ENCODE measurements at regions not wholly inside any gene's neighbourhood (a gene's known extent, or its start where the extent isn't known, plus 50 kb on each side); places are given as distances from the start of the nearest gene placed in this dataset.

GRCh38 chr7:25395976-25396375 is 167.7 kb upstream of the NPVF start:
- Histone ChIP-seq H3K27ac (no peak overlapping the region), H3K9me3 (no peaks in the 10 kb centered on the region), H3K36me3 (no peaks in the 10 kb centered on the region), H3K4me3 (no peak overlapping the region), H3K4me1 (peaks cover 0 to 8% (median 2%) of the 10 kb centered on the region in 4 donors), H3K27me3 (no peaks in the 10 kb centered on the region)
- 74 to 80% methylated on average over 5 of the region's 5 CpGs for WGBS, 2 donors
- TF ChIP-seq EP300 (IDR thresholded peaks at IDR 0.05) (no peak), POLR2A (IDR thresholded peaks at IDR 0.05) (no peak), CTCF (IDR thresholded peaks at IDR 0.05) (no peak)
- no peak for DNase-seq (ENCODE audit: low spot score in 2 of 2)

- WGBS, 2 donors, result 73 to 76% methylated on average over 3 of the region's 3 CpGs
- no peaks in the 10 kb centered on the region for H3K27me3 ChIP-seq
- H3K27ac ChIP-seq, result no peak overlapping the region
- H3K4me3 ChIP-seq, result no peak overlapping the region
- peaks cover 0 to 8% (median under 1%) of the 10 kb centered on the region in 4 donors for H3K4me1 ChIP-seq
- H3K36me3 ChIP-seq, result no peaks in the 10 kb centered on the region
- TF ChIP-seq POLR2A (IDR thresholded peaks at IDR 0.05), result no peak
- H3K9me3 ChIP-seq, result no peaks in the 10 kb centered on the region
- DNase-seq (ENCODE audit: low spot score in 2 of 2), result no peak
These were observed 168.4 kb upstream of the NPVF start for GRCh38 chr7:25396668-25397067.

- WGBS, 2 donors, result 87 to 88% methylated on average over 5 of the region's 5 CpGs
- DNase-seq (ENCODE audit: low spot score in 2 of 2), result no peak
- Histone ChIP-seq H3K27ac (no peak overlapping the region), H3K27me3 (no peaks in the 10 kb centered on the region), H3K4me1 (peaks cover 0 to 8% (median 0%) of the 10 kb centered on the region in 4 donors), H3K4me3 (no peak overlapping the region), H3K9me3 (no peaks in the 10 kb centered on the region), H3K36me3 (no peaks in the 10 kb centered on the region)
- TF ChIP-seq EP300 (IDR thresholded peaks at IDR 0.05) (no peak), CTCF (IDR thresholded peaks at IDR 0.05) (no peak), POLR2A (IDR thresholded peaks at IDR 0.05) (no peak)
These were observed 170.1 kb upstream of the NPVF start for GRCh38 chr7:25398418-25398817.

GRCh38 chr7:25399000-25399750 is 170.9 kb upstream of the NPVF start:
- H3K4me1 ChIP-seq, result peaks cover 0 to 5% (median 0%) of the 10 kb centered on the region in 4 donors
- no peaks in the 10 kb centered on the region for H3K9me3 ChIP-seq
- TF ChIP-seq EP300 (IDR thresholded peaks at IDR 0.05) (no peak), CTCF (IDR thresholded peaks at IDR 0.05) (no peak), POLR2A (IDR thresholded peaks at IDR 0.05) (no peak)
- no peak for DNase-seq (ENCODE audit: low spot score in 2 of 2)
- H3K27me3 ChIP-seq, result no peaks in the 10 kb centered on the region
- H3K27ac ChIP-seq, result no peak overlapping the region
- 82 to 86% methylated on average over 8 of the region's 8 CpGs for WGBS, 2 donors
- no peak overlapping the region for H3K4me3 ChIP-seq
- no peaks in the 10 kb centered on the region for H3K36me3 ChIP-seq

GRCh38 chr7:25402532-25402931 is 174.2 kb upstream of the NPVF start:
- 74 to 77% methylated on average over 4 of the region's 4 CpGs for WGBS, 2 donors
- TF ChIP-seq POLR2A (IDR thresholded peaks at IDR 0.05) (no peak), EP300 (IDR thresholded peaks at IDR 0.05) (no peak), CTCF (IDR thresholded peaks at IDR 0.05) (no peak)
- Histone ChIP-seq H3K4me3 (no peak overlapping the region), H3K27ac (no peak overlapping the region), H3K27me3 (no peaks in the 10 kb centered on the region), H3K9me3 (no peaks in the 10 kb centered on the region), H3K4me1 (peaks cover 0 to 4% (median 0%) of the 10 kb centered on the region in 4 donors), H3K36me3 (no peaks in the 10 kb centered on the region)
- no peak for DNase-seq (ENCODE audit: low spot score in 2 of 2)
